HCT116 (cell line): ENCODE measurements at regions not wholly inside any gene's neighbourhood (a gene's known extent, or its start where the extent isn't known, plus 50 kb on each side); places are given as distances from the start of the nearest gene placed in this dataset.

Experiments
- ATAC-seq: fragments of 200-7000 bp; cut with Tn5 transposase; 2 replicates; pipeline ENCODE4 v1.9.1; 2020; ENCODE audit warnings: mild to moderate bottlenecking, moderate library complexity
- BruUV-seq: library from RNA; stranded (reverse); fragments of 400-500 nt; replicated peaks from 2 replicates; lab custom pipeline; 2021; lab: Mats Ljungman, UMichigan
- CTCF ChIA-PET: fragments of 300-600 bp; sonication (Branson Sonifier 250); formaldehyde crosslinking; loops from one replicate; lab custom pipeline; 2021; ENCODE audit warnings: antibody characterized with exemption; lab: Charles Lee
- POLR2A ChIA-PET: fragments of 300-600, 350-600 bp; sonication (Branson Sonifier 250); formaldehyde crosslinking; loops from one replicate; lab custom pipeline; 2021; ENCODE audit warnings: antibody characterized with exemption; lab: Charles Lee
- RAD21 ChIA-PET, 2 experiments: fragments of 300-600 bp; sonication (Branson Sonifier 250); formaldehyde crosslinking; loops; one replicate each; lab custom pipeline; 2023; ENCODE audit warnings: low total read pairs in 2 of 2; ENCODE audit not compliant: uncharacterized antibody in 2 of 2, unreplicated experiment in 2 of 2, low non-redundant PET in 1 of 2; lab: Charles Lee
- DNase-seq: peaks from one replicate; pipeline ENCODE4 v3.0.0-alpha.2; 2010; ENCODE audit warnings: low read depth, low spot score
- H2AFZ ChIP-seq: fragments of 200-600 bp; shearing (Covaris generic), sonication (generic); 2 replicates; pipeline ENCODE4 v1.6.1; 2017; ENCODE audit warnings: low read depth, mixed run types, mixed read lengths, antibody characterized with exemption, low read length; ENCODE audit not compliant: poor library complexity, severe bottlenecking
- H3K27ac ChIP-seq: 2 replicates; pipeline ENCODE4 v1.5.1; 2012; ENCODE audit warnings: low read depth, low read length
- H3K27me3 ChIP-seq: fragments of 200-600 bp; sonication (generic); 2 replicates; pipeline ENCODE4 v1.6.1; 2016; ENCODE audit warnings: mixed run types, low read length, mixed read lengths; ENCODE audit not compliant: insufficient read depth
- H3K36me3 ChIP-seq, 2 experiments: fragments of 200-500 bp in 1 of 2; fragments of 200-600 bp in 1 of 2; sonication (Bioruptor generic) in 1 of 2; sonication (generic) in 1 of 2; 2 replicates each; pipeline versions ENCODE4 v1.5.1 to v1.6.1; 2014 to 2016; ENCODE audit warnings: low read length in 2 of 2, inconsistent platforms in 1 of 2, mixed read lengths in 1 of 2, mixed run types in 1 of 2; ENCODE audit not compliant: insufficient read depth in 2 of 2, control insufficient read depth in 1 of 2
- H3K4me1 ChIP-seq, 2 experiments: fragments of 200-600 bp in 1 of 2; sonication (generic) in 1 of 2; 2 replicates each; pipeline versions ENCODE4 v1.5.1 to v1.6.1; 2012 to 2017; ENCODE audit warnings: low read length in 2 of 2, inconsistent platforms in 1 of 2, mild to moderate bottlenecking in 1 of 2, mixed read lengths in 1 of 2, mixed run types in 1 of 2, moderate library complexity in 1 of 2; ENCODE audit not compliant: insufficient read depth in 2 of 2, control insufficient read depth in 1 of 2
- H3K4me2 ChIP-seq: fragments of 200-600 bp; sonication (generic); 2 replicates; pipeline ENCODE4 v1.6.1; 2017; ENCODE audit warnings: mixed run types, low read length, mixed read lengths
- H3K4me3 ChIP-seq, 2 experiments: fragments of 200-600 bp in 1 of 2; sonication (generic) in 1 of 2; replicated peaks in 1 of 2; 2 replicates each; pipeline ENCODE4 v1.5.1; 2011 to 2016; ENCODE audit warnings: low read length in 2 of 2, control low read depth in 1 of 2, low read depth in 1 of 2, mild to moderate bottlenecking in 1 of 2, mixed read lengths in 1 of 2, mixed run types in 1 of 2
- H3K79me2 ChIP-seq: fragments of 200-600 bp; sonication (generic); 2 replicates; pipeline ENCODE4 v1.6.1; 2017; ENCODE audit warnings: mild to moderate bottlenecking, mixed run types, low read length, moderate library complexity, mixed read lengths; ENCODE audit not compliant: insufficient read depth
- H3K9ac ChIP-seq: fragments of 200-600 bp; sonication (generic); 2 replicates; pipeline ENCODE4 v1.6.1; 2016; ENCODE audit warnings: low read length, mixed read lengths
- H3K9me2 ChIP-seq: fragments of 200-600 bp; sonication (generic), shearing (Covaris generic); 2 replicates; pipeline ENCODE4 v1.6.1; 2017; ENCODE audit warnings: mixed run types, mild to moderate bottlenecking, moderate library complexity; ENCODE audit not compliant: insufficient read depth
- H3K9me3 ChIP-seq, 2 experiments: fragments of 200-500 bp in 1 of 2; fragments of 200-600 bp in 1 of 2; sonication (Bioruptor generic) in 1 of 2; sonication (generic) in 1 of 2; 2 replicates each; pipeline ENCODE4 v1.6.1; 2014 to 2017; ENCODE audit warnings: low read length in 2 of 2, mixed read lengths in 2 of 2, inconsistent platforms in 1 of 2, low read depth in 1 of 2, mild to moderate bottlenecking in 1 of 2, mixed run types in 1 of 2, moderate library complexity in 1 of 2; ENCODE audit not compliant: control insufficient read depth in 1 of 2, insufficient read depth in 1 of 2
- H4K20me1 ChIP-seq: fragments of 200-600 bp; sonication (generic), shearing (Covaris generic); 2 replicates; pipeline ENCODE4 v1.6.1; 2017; ENCODE audit warnings: mixed run types, mild to moderate bottlenecking, moderate library complexity; ENCODE audit not compliant: insufficient read depth
- CBX3 ChIP-seq: IDR thresholded peaks from 2 replicates; pipeline ENCODE4 v1.6.1; 2012; ENCODE audit warnings: low read depth
- CEBPB ChIP-seq: IDR thresholded peaks from 2 replicates; pipeline ENCODE4 v1.6.1; 2012; ENCODE audit warnings: low read depth
- EGR1 ChIP-seq: IDR thresholded peaks from 2 replicates; pipeline ENCODE4 v1.6.1; 2012; ENCODE audit warnings: low read depth
- ELF1 ChIP-seq: IDR thresholded peaks from 2 replicates; pipeline ENCODE4 v1.6.1; 2012; ENCODE audit warnings: low read depth, borderline replicate concordance
- EZH2 ChIP-seq: fragments of 200-600 bp; sonication (generic); IDR thresholded peaks from 2 replicates; pipeline ENCODE4 v1.6.1; 2017; ENCODE audit warnings: antibody characterized with exemption, mixed run types
- EZH2phosphoT487 ChIP-seq: fragments of 200-600 bp; IDR thresholded peaks from 2 replicates; pipeline ENCODE4 v1.6.1; 2018; ENCODE audit warnings: antibody characterized with exemption, borderline replicate concordance
- FOSL1 ChIP-seq: IDR thresholded peaks from 2 replicates; pipeline ENCODE4 v1.6.1; 2012; ENCODE audit warnings: low read depth
- POLR2A ChIP-seq: IDR thresholded peaks from 2 replicates; pipeline ENCODE4 v1.7.0; 2011; ENCODE audit warnings: borderline replicate concordance; ENCODE audit not compliant: insufficient read depth, insufficient read length; ENCODE audit errors: extremely low read depth
- POLR2AphosphoS5 ChIP-seq: IDR thresholded peaks from 2 replicates; pipeline ENCODE4 v1.6.1; 2011; ENCODE audit warnings: mild to moderate bottlenecking, low read depth, low read length, moderate library complexity
- REST ChIP-seq: IDR thresholded peaks from 2 replicates; pipeline ENCODE4 v1.6.1; 2012; ENCODE audit warnings: low read depth
- SIN3A ChIP-seq: IDR thresholded peaks from 2 replicates; pipeline ENCODE4 v1.6.1; 2012; ENCODE audit warnings: low read depth
- SP1 ChIP-seq: IDR thresholded peaks from 2 replicates; pipeline ENCODE4 v1.6.1; 2012; ENCODE audit warnings: low read depth
- TCF7L2 ChIP-seq: IDR thresholded peaks from 2 replicates; pipeline ENCODE4 v1.7.0; 2011; ENCODE audit warnings: borderline replicate concordance, inconsistent platforms; ENCODE audit not compliant: insufficient read depth, insufficient read length; ENCODE audit errors: extremely low read depth
- YY1 ChIP-seq: IDR thresholded peaks from 2 replicates; pipeline ENCODE4 v1.6.1; 2011; ENCODE audit warnings: low read length, low read depth, moderate library complexity, mild to moderate bottlenecking; ENCODE audit not compliant: insufficient replicate concordance; ENCODE audit errors: extremely low read depth
- ZNF274 ChIP-seq: fragments of 200-500 bp; sonication (Bioruptor generic); IDR thresholded peaks from 2 replicates; pipeline ENCODE4 v1.6.1; 2014; ENCODE audit warnings: mild to moderate bottlenecking, low read depth, low read length, inconsistent platforms
- intact Hi-C: fragments of 100-400 bp; cut with micrococcal nuclease; formaldehyde crosslinking; loops from 2 replicates; pipeline ENCODE4 v1.10.0; 2022
- TF ChIP-seq, protein P1 (sequence below), 3 experiments: fragments of 200-600 bp in 1 of 3; sonication (generic) in 1 of 3; IDR thresholded peaks in 2 of 3; conservative IDR thresholded peaks in 1 of 3; 2 replicates each; pipeline ENCODE4 v1.5.1; 2012 to 2017; ENCODE audit warnings: low read depth in 2 of 3, low read length in 2 of 3, antibody characterized with exemption in 1 of 3, borderline replicate concordance in 1 of 3, control low read depth in 1 of 3, mild to moderate bottlenecking in 1 of 3, mixed read lengths in 1 of 3, mixed run types in 1 of 3, moderate library complexity in 1 of 3; ENCODE audit not compliant: insufficient read depth in 1 of 3
- TF ChIP-seq, protein P2 (sequence below): IDR thresholded peaks from 2 replicates; pipeline ENCODE4 v1.6.1; 2011; ENCODE audit warnings: mild to moderate bottlenecking, low read length, moderate library complexity; ENCODE audit not compliant: insufficient replicate concordance; ENCODE audit errors: extremely low read depth
- TF ChIP-seq, protein P3 (sequence below): IDR thresholded peaks from 2 replicates; pipeline ENCODE4 v1.6.1; 2012

GRCh38 chr1:228860911-228861831 lies 125.9 kb downstream of the RHOU start:
- Histone ChIP-seq H3K27ac (peak overlapping the region; percentile 57; the same call in 1 of the 2 replicates), H3K4me2 (peak overlapping the region; percentile 59), H2AFZ (no peak overlapping the region), H3K9ac (no peak overlapping the region), H3K9me3 (no peaks in the 10 kb centered on the region), H3K36me3 (no peaks in the 10 kb centered on the region), H3K4me3 (peak overlapping the region in 1 of 2 experiments; percentile 5; a peak in 2 of 4 replicates), H4K20me1 (no peaks in the 10 kb centered on the region), H3K79me2 (no peaks in the 10 kb centered on the region), H3K4me1 (peaks cover 27 to 39% of the 10 kb centered on the region in 2 experiments), H3K9me2 (no peaks in the 10 kb centered on the region), H3K27me3 (peaks cover 17% of the 10 kb centered on the region; the same call in 1 of the 2 replicates)
- ChIA-PET RAD21 (no interaction called here), CTCF (no interaction called here), POLR2A (interaction anchor here (1.5 kb wide), 1 partner anchor 19 kb away, joined by 5 read pairs; no protein-coding TSS in a partner anchor)
- peak; percentile 90 for ATAC-seq
- DNase-seq = peak; percentile 90
- intact Hi-C loops = no loop called here
- no TSS peak for BruUV-seq
- TF ChIP-seq, protein P1, sequence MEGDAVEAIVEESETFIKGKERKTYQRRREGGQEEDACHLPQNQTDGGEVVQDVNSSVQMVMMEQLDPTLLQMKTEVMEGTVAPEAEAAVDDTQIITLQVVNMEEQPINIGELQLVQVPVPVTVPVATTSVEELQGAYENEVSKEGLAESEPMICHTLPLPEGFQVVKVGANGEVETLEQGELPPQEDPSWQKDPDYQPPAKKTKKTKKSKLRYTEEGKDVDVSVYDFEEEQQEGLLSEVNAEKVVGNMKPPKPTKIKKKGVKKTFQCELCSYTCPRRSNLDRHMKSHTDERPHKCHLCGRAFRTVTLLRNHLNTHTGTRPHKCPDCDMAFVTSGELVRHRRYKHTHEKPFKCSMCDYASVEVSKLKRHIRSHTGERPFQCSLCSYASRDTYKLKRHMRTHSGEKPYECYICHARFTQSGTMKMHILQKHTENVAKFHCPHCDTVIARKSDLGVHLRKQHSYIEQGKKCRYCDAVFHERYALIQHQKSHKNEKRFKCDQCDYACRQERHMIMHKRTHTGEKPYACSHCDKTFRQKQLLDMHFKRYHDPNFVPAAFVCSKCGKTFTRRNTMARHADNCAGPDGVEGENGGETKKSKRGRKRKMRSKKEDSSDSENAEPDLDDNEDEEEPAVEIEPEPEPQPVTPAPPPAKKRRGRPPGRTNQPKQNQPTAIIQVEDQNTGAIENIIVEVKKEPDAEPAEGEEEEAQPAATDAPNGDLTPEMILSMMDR (IDR thresholded peaks at IDR 0.05 in 2 of 3, conservative IDR thresholded peaks at IDR 0.05 in 1 of 3; ENCODE audit: borderline replicate concordance in 1 of 3, insufficient read depth in 1 of 3, low read depth in 2 of 3, low read length in 2 of 3) = no peak
- no peak for TF ChIP-seq EZH2phosphoT487
- TF ChIP-seq ELF1 = no peak; the same call in 1 of the 2 replicates
- TF ChIP-seq SIN3A = peak; percentile 92
- TF ChIP-seq POLR2AphosphoS5 = peak; percentile 35; the same call in 1 of the 2 replicates
- TF ChIP-seq ZNF274 = no peak
- TF ChIP-seq YY1 = no peak
- TF ChIP-seq FOSL1 = peak; percentile 91
- TF ChIP-seq, protein P2, sequence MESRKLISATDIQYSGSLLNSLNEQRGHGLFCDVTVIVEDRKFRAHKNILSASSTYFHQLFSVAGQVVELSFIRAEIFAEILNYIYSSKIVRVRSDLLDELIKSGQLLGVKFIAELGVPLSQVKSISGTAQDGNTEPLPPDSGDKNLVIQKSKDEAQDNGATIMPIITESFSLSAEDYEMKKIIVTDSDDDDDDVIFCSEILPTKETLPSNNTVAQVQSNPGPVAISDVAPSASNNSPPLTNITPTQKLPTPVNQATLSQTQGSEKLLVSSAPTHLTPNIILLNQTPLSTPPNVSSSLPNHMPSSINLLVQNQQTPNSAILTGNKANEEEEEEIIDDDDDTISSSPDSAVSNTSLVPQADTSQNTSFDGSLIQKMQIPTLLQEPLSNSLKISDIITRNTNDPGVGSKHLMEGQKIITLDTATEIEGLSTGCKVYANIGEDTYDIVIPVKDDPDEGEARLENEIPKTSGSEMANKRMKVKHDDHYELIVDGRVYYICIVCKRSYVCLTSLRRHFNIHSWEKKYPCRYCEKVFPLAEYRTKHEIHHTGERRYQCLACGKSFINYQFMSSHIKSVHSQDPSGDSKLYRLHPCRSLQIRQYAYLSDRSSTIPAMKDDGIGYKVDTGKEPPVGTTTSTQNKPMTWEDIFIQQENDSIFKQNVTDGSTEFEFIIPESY = no peak
- no peak for TF ChIP-seq EGR1
- TF ChIP-seq CEBPB = peak; percentile 82
- TF ChIP-seq, protein P3, sequence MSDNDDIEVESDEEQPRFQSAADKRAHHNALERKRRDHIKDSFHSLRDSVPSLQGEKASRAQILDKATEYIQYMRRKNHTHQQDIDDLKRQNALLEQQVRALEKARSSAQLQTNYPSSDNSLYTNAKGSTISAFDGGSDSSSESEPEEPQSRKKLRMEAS = peak; percentile 90
- TF ChIP-seq CBX3 = peak; percentile 86
- TF ChIP-seq TCF7L2 = peak; percentile 53
- TF ChIP-seq SP1 = peak; percentile 89
- TF ChIP-seq REST = no peak
- no peak for TF ChIP-seq EZH2
- TF ChIP-seq POLR2A = no peak
